K562 (cell line): ENCODE measurements at regions not wholly inside any gene's neighbourhood (a gene's known extent, or its start where the extent isn't known, plus 50 kb on each side); places are given as distances from the start of the nearest gene placed in this dataset.

Source experiments
- BHLHE40 ChIP-seq: IDR thresholded peaks from 2 replicates; pipeline ENCODE4 v1.6.1; 2011; ENCODE audit warnings: low read length, improper control_type of control experiment
- CBX5 ChIP-seq: IDR thresholded peaks from 2 replicates; pipeline ENCODE4 v1.6.1; 2014; ENCODE audit warnings: low read depth, borderline replicate concordance
- CHD1 ChIP-seq: fragments of 200-600 bp; sonication (generic); IDR thresholded peaks from one replicate; pipeline ENCODE4 v1.6.1; 2012; ENCODE audit warnings: mild to moderate bottlenecking, moderate library complexity, low read length, inconsistent platforms
- E2F5 ChIP-seq: sonication (generic); formaldehyde crosslinking; IDR thresholded peaks from 2 replicates; pipeline ENCODE4 v1.8.0; 2022; ENCODE audit warnings: mild to moderate bottlenecking, missing genetic modification reagents
- FUS ChIP-seq: fragments of 200-400 bp; formaldehyde crosslinking; optimal IDR thresholded peaks from 2 replicates; pipeline ENCODE3; 2017; ENCODE audit warnings: low read depth, low read length
- HMBOX1 ChIP-seq: sonication (generic); IDR thresholded peaks from 2 replicates; pipeline ENCODE4 v1.6.1; 2016
- HNRNPK ChIP-seq: fragments of 200-400 bp; formaldehyde crosslinking; IDR thresholded peaks from one replicate; pipeline ENCODE4 v1.6.1; 2018; ENCODE audit warnings: mild to moderate bottlenecking, low read depth, low read length; ENCODE audit not compliant: poor library complexity, severe bottlenecking
- JUNB ChIP-seq: fragments of 450-650 bp; formaldehyde crosslinking; conservative IDR thresholded peaks from 2 replicates; pipeline ENCODE4 v1.4.0; 2020; ENCODE audit warnings: mild to moderate bottlenecking
- MBD1 ChIP-seq: fragments of 250-450 bp; sonication (Bioruptor Pico); IDR thresholded peaks from 2 replicates; pipeline ENCODE4 v1.8.0; 2022; ENCODE audit warnings: inconsistent platforms
- NFE2 ChIP-seq: IDR thresholded peaks from 2 replicates; pipeline ENCODE4 v1.6.1; 2014; ENCODE audit warnings: antibody characterized with exemption, low read depth
- NFRKB ChIP-seq: fragments of 450-650 bp; IDR thresholded peaks from 2 replicates; pipeline ENCODE4 v1.6.1; 2016; ENCODE audit warnings: low read depth
- NR1H2 ChIP-seq: sonication (generic); formaldehyde crosslinking; IDR thresholded peaks from 2 replicates; pipeline ENCODE4 v1.4.0; 2020; ENCODE audit warnings: mild to moderate bottlenecking, missing genetic modification reagents
- PHF20 ChIP-seq: fragments of 450-650 bp; IDR thresholded peaks from 2 replicates; pipeline ENCODE4 v1.6.1; 2018; ENCODE audit not compliant: partially characterized antibody
- PRMT5 ChIP-seq: sonication (generic); formaldehyde crosslinking; IDR thresholded peaks from 2 replicates; pipeline ENCODE4 v1.5.0; 2020; ENCODE audit warnings: missing genetic modification reagents
- PTRF ChIP-seq: fragments of 450-650 bp; IDR thresholded peaks from 2 replicates; pipeline ENCODE4 v1.6.1; 2016; ENCODE audit warnings: mild to moderate bottlenecking, missing genetic modification characterization, missing compliant biosample characterization
- PYGO2 ChIP-seq: fragments of 450-650 bp; IDR thresholded peaks from 2 replicates; pipeline ENCODE4 v1.6.1; 2016; ENCODE audit warnings: mild to moderate bottlenecking, missing genetic modification characterization, moderate library complexity, missing compliant biosample characterization
- RAD21 ChIP-seq, 2 experiments: fragments of 250-450 bp in 1 of 2; fragments of 450-650 bp in 1 of 2; sonication (Bioruptor Pico) in 1 of 2; formaldehyde crosslinking in 1 of 2; IDR thresholded peaks in 1 of 2; conservative IDR thresholded peaks in 1 of 2; 2 replicates each; pipeline versions ENCODE4 v1.4.0 to v1.8.0; 2020 to 2022; ENCODE audit warnings: mild to moderate bottlenecking in 2 of 2, moderate library complexity in 1 of 2
- SMARCA4 ChIP-seq: fragments of 450-650 bp; IDR thresholded peaks from 2 replicates; pipeline ENCODE4 v1.6.1; 2016
- SMARCA5 ChIP-seq: fragments of 450-650 bp; IDR thresholded peaks from 2 replicates; pipeline ENCODE4 v1.6.1; 2016
- SRF ChIP-seq, 2 experiments: fragments of 250-450, 450-650 bp in 1 of 2; sonication (Bioruptor Pico) in 1 of 2; sonication (generic) in 1 of 2; formaldehyde crosslinking; IDR thresholded peaks; 2 replicates each; pipeline versions ENCODE4 v1.5.0 to v1.5.1; 2020 to 2022; ENCODE audit warnings: mild to moderate bottlenecking in 1 of 2, missing genetic modification reagents in 1 of 2
- SRSF7 ChIP-seq: fragments of 200-400 bp; formaldehyde crosslinking; optimal IDR thresholded peaks from 2 replicates; pipeline ENCODE3; 2017; ENCODE audit warnings: mild to moderate bottlenecking, low read depth, low read length
- THRAP3 ChIP-seq: fragments of 450-650 bp; IDR thresholded peaks from 2 replicates; pipeline ENCODE4 v1.6.1; 2016; ENCODE audit warnings: mild to moderate bottlenecking, inconsistent platforms, borderline replicate concordance
- YBX1 ChIP-seq: fragments of 450-650 bp; IDR thresholded peaks from 2 replicates; pipeline ENCODE4 v1.7.1; 2016; ENCODE audit warnings: mild to moderate bottlenecking
- ZBTB26 ChIP-seq: fragments of 450-650 bp; formaldehyde crosslinking; IDR thresholded peaks from 2 replicates; pipeline ENCODE4 v1.4.0; 2022; ENCODE audit warnings: missing genetic modification characterization
- ZEB2 ChIP-seq: fragments of 450-650 bp; IDR thresholded peaks from 2 replicates; pipeline ENCODE4 v1.6.1; 2016
- ZFP30 ChIP-seq: fragments of 250-450 bp; sonication (Bioruptor Pico); IDR thresholded peaks from 2 replicates; pipeline ENCODE4 v1.8.0; 2022; ENCODE audit warnings: moderate library complexity, mild to moderate bottlenecking, inconsistent platforms, borderline replicate concordance
- ZNF140 ChIP-seq: fragments of 250-450 bp; sonication (Bioruptor Pico); IDR thresholded peaks from 2 replicates; pipeline ENCODE4 v1.8.0; 2021; ENCODE audit warnings: moderate library complexity, mild to moderate bottlenecking, inconsistent platforms
- ZNF431 ChIP-seq: sonication (generic); formaldehyde crosslinking; IDR thresholded peaks from 2 replicates; pipeline ENCODE4 v1.8.0; 2022; ENCODE audit warnings: mild to moderate bottlenecking, missing genetic modification reagents
- ZNF77 ChIP-seq: fragments of 250-450 bp; sonication (Bioruptor Pico); IDR thresholded peaks from 2 replicates; pipeline ENCODE4 v1.5.0; 2020

- TF ChIP-seq NFE2 (peak; percentile 46; the same call in 1 of the 2 replicates), JUNB (CRISPR knock-in tag) (no peak), HNRNPK (no peak), MBD1 (no peak), PHF20 (no peak), THRAP3 (no peak), ZNF431 (no peak), E2F5 (no peak), ZFP30 (CRISPR knock-in tag) (no peak), ZNF140 (CRISPR knock-in tag) (no peak), ZBTB26 (no peak), NFRKB (no peak), BHLHE40 (no peak), RAD21 (CRISPR knock-in tag; conservative IDR thresholded peaks at IDR 0.05 in 1 of 2, IDR thresholded peaks at IDR 0.05 in 1 of 2) (peak; percentile 50 to 94), SRSF7 (no peak), PTRF (no peak), YBX1 (no peak), SRF (CRISPR knock-in tag; IDR thresholded peaks at IDR 0.05) (no peak), PYGO2 (no peak), SMARCA5 (no peak), CHD1 (no peak), FUS (no peak), PRMT5 (CRISPR knock-in tag) (no peak), CBX5 (0 out of 2 replicates have a peak, but pooled peaks have one; percentile 76), NR1H2 (CRISPR knock-in tag) (no peak), ZNF77 (CRISPR knock-in tag) (no peak), HMBOX1 (no peak), ZEB2 (no peak), SMARCA4 (no peak)
Observed at GRCh38 chr1:172727956-172728603, 69.2 kb downstream of the FASLG start (continued).
